K562 (cell line): ENCODE measurements at regions not wholly inside any gene's neighbourhood (a gene's known extent, or its start where the extent isn't known, plus 50 kb on each side); places are given as distances from the start of the nearest gene placed in this dataset.

Source experiments
- ATAC-seq: fragments of 200-7000 bp; cut with Tn5 transposase; 3 replicates; pipeline ENCODE4 v1.9.1; 2020; ENCODE audit warnings: moderate library complexity
- BruUV-seq: library from RNA; stranded (reverse); fragments of 400-500 nt; replicated peaks from 2 replicates; lab custom pipeline; 2021; lab: Mats Ljungman, UMichigan
- CTCF ChIA-PET: fragments of 300-600 bp; formaldehyde crosslinking; extraction: SDS; loops from one replicate; lab custom pipeline; 2021; ENCODE audit warnings: low intra/inter-chr PET ratio; lab: Yijun Ruan, JAX
- POLR2A ChIA-PET: fragments of 300-600, 350-650 bp; sonication (Branson Sonifier 250); formaldehyde crosslinking; extraction: SDS; loops from one replicate; lab custom pipeline; 2021; ENCODE audit warnings: antibody characterized with exemption, inconsistent platforms; lab: Yijun Ruan, JAX
- DNase-seq, 4 experiments: peaks; one replicate each; pipeline versions ENCODE4 v3.0.0 to v3.0.0-alpha.2; 2011 to 2018; ENCODE audit warnings: low spot score in 3 of 4, mixed read lengths in 3 of 4; ENCODE audit errors: extremely low read depth in 1 of 4
- FAIRE-seq: peaks from 2 replicates; lab custom pipeline; 2011; peaks lifted over from hg19 to GRCh38; lab: Jason Lieb, UNC
- H2AFZ ChIP-seq: 2 replicates; pipeline ENCODE4 v1.6.0; 2011; ENCODE audit warnings: low read depth, low read length, control low read depth, inconsistent platforms
- H3K27ac ChIP-seq: fragments of 200-600 bp; 3 replicates; pipeline ENCODE4 v1.8.0; 2011; ENCODE audit warnings: low read depth, mild to moderate bottlenecking, control low read depth, inconsistent platforms, low read length, moderate library complexity, mixed read lengths; ENCODE audit errors: extremely low read depth
- H3K27me3 ChIP-seq, 2 experiments: fragments of 300-600 bp in 1 of 2; 2 replicates in 1 of 2; 3 replicates in 1 of 2; pipeline versions ENCODE4 v1.6.0 to v1.8.0; 2011; ENCODE audit warnings: inconsistent platforms in 2 of 2, low read length in 2 of 2, mild to moderate bottlenecking in 1 of 2, mixed read lengths in 1 of 2, moderate library complexity in 1 of 2; ENCODE audit not compliant: control insufficient read depth in 2 of 2, insufficient read depth in 2 of 2
- H3K36me3 ChIP-seq: fragments of 300-600 bp; 3 replicates; pipeline ENCODE4 v1.8.0; 2011; ENCODE audit warnings: mild to moderate bottlenecking, low read length, inconsistent platforms; ENCODE audit not compliant: control insufficient read depth, insufficient read depth
- H3K4me1 ChIP-seq, 2 experiments: fragments of 200-600 bp in 1 of 2; replicated peaks in 1 of 2; 2 replicates in 1 of 2; 3 replicates in 1 of 2; pipeline versions ENCODE4 v1.5.1 to v1.8.0; 2011; ENCODE audit warnings: inconsistent platforms in 2 of 2, low read length in 2 of 2, mild to moderate bottlenecking in 1 of 2, mixed read lengths in 1 of 2, moderate library complexity in 1 of 2; ENCODE audit not compliant: control insufficient read depth in 2 of 2, insufficient read depth in 2 of 2
- H3K4me2 ChIP-seq: 2 replicates; pipeline ENCODE4 v1.6.1; 2011; ENCODE audit warnings: low read length, control low read depth, inconsistent platforms, mixed read lengths; ENCODE audit not compliant: insufficient read depth
- H3K4me3 ChIP-seq: fragments of 200-600 bp; sonication (generic), shearing (Covaris generic); 2 replicates; pipeline ENCODE4 v1.5.1; 2016; ENCODE audit warnings: control low read depth, inconsistent platforms
- H3K79me2 ChIP-seq: fragments of 200-600 bp; 3 replicates; pipeline ENCODE4 v1.8.0; 2011; ENCODE audit warnings: low read length, inconsistent platforms; ENCODE audit not compliant: control insufficient read depth, insufficient read depth
- H3K9ac ChIP-seq, 2 experiments: 2 replicates each; pipeline versions ENCODE4 v1.6.0 to v1.6.1; 2011; ENCODE audit warnings: low read depth in 2 of 2, low read length in 2 of 2, control low read depth in 1 of 2, inconsistent platforms in 1 of 2, mild to moderate bottlenecking in 1 of 2, mixed read lengths in 1 of 2; ENCODE audit not compliant: insufficient read depth in 1 of 2
- H3K9me1 ChIP-seq: one replicate; pipeline ENCODE4 v1.6.0; 2011; ENCODE audit warnings: inconsistent platforms, mild to moderate bottlenecking, low read length, moderate library complexity; ENCODE audit not compliant: control insufficient read depth, insufficient read depth
- H3K9me3 ChIP-seq: replicated peaks from 2 replicates; pipeline ENCODE4 v1.5.1; 2011; ENCODE audit warnings: low read depth, low read length, inconsistent platforms; ENCODE audit not compliant: control insufficient read depth, insufficient read depth
- H4K20me1 ChIP-seq: replicated peaks from 2 replicates; pipeline ENCODE4 v1.6.1; 2011; ENCODE audit warnings: low read length, inconsistent platforms, mixed read lengths; ENCODE audit not compliant: control insufficient read depth, insufficient read depth
- RBM25 ChIP-seq: fragments of 200-400 bp; formaldehyde crosslinking; IDR thresholded peaks from 2 replicates; pipeline ENCODE4 v1.6.1; 2018; ENCODE audit warnings: low read length, low read depth, moderate library complexity; ENCODE audit not compliant: severe bottlenecking
- SREBF2 ChIP-seq: sonication (generic); formaldehyde crosslinking; IDR thresholded peaks from 2 replicates; pipeline ENCODE4 v1.4.0; 2020; ENCODE audit warnings: mild to moderate bottlenecking, missing genetic modification reagents
- STAT5A ChIP-seq: IDR thresholded peaks from 2 replicates; pipeline ENCODE4 v1.6.1; 2012; ENCODE audit warnings: low read length, inconsistent platforms, borderline replicate concordance
- ZFP36 ChIP-seq: fragments of 150-350 bp; IDR thresholded peaks from 2 replicates; pipeline ENCODE4 v1.6.1; 2018; ENCODE audit warnings: low read length, low read depth; ENCODE audit not compliant: partially characterized antibody
- ZNF146 ChIP-seq: IDR thresholded peaks from one replicate; pipeline ENCODE4 v1.6.1; 2018; ENCODE audit warnings: missing compliant biosample characterization; ENCODE audit not compliant: unreplicated experiment
- ZNF561 ChIP-seq: fragments of 450-650 bp; formaldehyde crosslinking; conservative IDR thresholded peaks from 2 replicates; pipeline ENCODE4 v1.4.0; 2020; ENCODE audit warnings: mild to moderate bottlenecking, moderate library complexity
- WGBS: fragments of 100-300 bp; shearing (Covaris generic); methylation state at CpG from one replicate; pipeline ENCODE4 v1.1.6; 2016; ENCODE audit warnings: low coverage, mixed read lengths; ENCODE audit not compliant: insufficient coverage; ENCODE audit errors: missing lambda C conversion rate; 5-methylcytosine and 5-hydroxymethylcytosine counted together
- in situ Hi-C: fragments of 300-500 bp; cut with MboI; formaldehyde crosslinking; loops from 4 replicates; pipeline ENCODE4 v1.15.0; 2018; ENCODE audit warnings: inconsistent platforms, mixed read lengths
- intact Hi-C: fragments of 100-400 bp; cut with micrococcal nuclease; formaldehyde crosslinking; loops from 2 replicates; pipeline ENCODE4 v1.14.2; 2022
- TF ChIP-seq, protein P1 (sequence below): sonication (generic); formaldehyde crosslinking; IDR thresholded peaks from 2 replicates; pipeline ENCODE4 v1.8.1; 2023; ENCODE audit warnings: missing genetic modification reagents, mild to moderate bottlenecking, borderline replicate concordance
- TF ChIP-seq, protein P2 (sequence below): fragments of 450-650 bp; formaldehyde crosslinking; IDR thresholded peaks from 2 replicates; pipeline ENCODE4 v1.4.0; 2022; ENCODE audit warnings: missing genetic modification characterization
- TF ChIP-seq, protein P3 (sequence below): fragments of 450-650 bp; IDR thresholded peaks from one replicate; pipeline ENCODE4 v1.6.1; 2018; ENCODE audit warnings: mild to moderate bottlenecking, moderate library complexity; ENCODE audit not compliant: partially characterized antibody

DNA sequence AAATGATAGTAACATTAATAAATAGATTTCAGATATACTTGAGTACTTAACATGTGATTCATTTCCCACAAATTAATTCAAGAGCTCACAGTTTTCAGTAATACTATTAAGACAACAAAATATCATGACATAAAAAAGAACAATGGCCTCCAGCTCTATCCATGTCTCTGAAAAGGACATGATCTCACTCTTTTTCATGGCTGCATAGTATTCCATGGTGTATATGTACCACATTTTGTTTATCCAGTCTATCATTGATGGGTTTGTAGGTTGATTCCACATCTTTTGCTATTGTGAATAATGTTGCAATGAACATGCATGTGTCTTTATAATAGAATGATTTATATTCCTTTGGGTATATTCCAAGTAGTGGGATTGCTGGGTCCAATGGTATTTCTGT is 1012.8 kb upstream of the ALCAM start:
- H3K79me2 ChIP-seq: no peaks in the 10 kb centered on the region
- intact Hi-C loops: no loop called here
- H3K4me1 ChIP-seq: no peaks in the 10 kb centered on the region
- H3K36me3 ChIP-seq: no peaks in the 10 kb centered on the region
- CTCF ChIA-PET: no interaction called here
- peak; percentile 49 for TF ChIP-seq ZNF146 (CRISPR knock-in tag)
- TF ChIP-seq RBM25: peak; percentile 56
- TF ChIP-seq STAT5A: no peak
- TF ChIP-seq, all 486 proteins: peak for 2
- H3K9ac ChIP-seq: no peak overlapping the region
- no TSS peak for BruUV-seq
- H3K27ac ChIP-seq: no peak overlapping the region
- no peak overlapping the region for H3K4me2 ChIP-seq
- H3K9me1 ChIP-seq: no peaks in the 10 kb centered on the region
- H4K20me1 ChIP-seq: no peaks in the 10 kb centered on the region
- in situ Hi-C loops: no loop called here
- ATAC-seq (no peak), DNase-seq (no peak), FAIRE-seq (no peak)
- H3K4me3 ChIP-seq: no peak overlapping the region
- no peaks in the 10 kb centered on the region for H3K27me3 ChIP-seq
- H3K9me3 ChIP-seq: no peaks in the 10 kb centered on the region
- H2AFZ ChIP-seq: no peak overlapping the region
- POLR2A ChIA-PET: no interaction called here

DNA sequence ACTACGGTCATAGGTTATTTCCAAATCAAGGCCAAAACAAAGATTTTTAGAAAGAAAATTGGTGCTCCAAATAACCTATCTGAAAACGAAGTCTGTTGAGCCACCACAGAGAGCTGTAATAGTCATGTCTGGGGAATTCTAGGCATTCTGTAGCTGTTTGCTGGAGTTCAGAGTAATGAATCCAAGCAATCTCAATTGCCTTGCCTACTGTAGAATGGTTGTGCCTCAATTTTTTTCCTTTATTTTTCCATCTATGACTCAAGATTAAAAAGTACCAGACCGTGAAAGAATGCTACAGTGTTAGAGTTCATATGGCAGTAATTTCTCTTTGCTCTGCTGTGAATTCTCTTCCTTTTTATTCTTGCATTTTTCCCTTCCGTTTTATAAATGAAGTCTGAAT is 1007.2 kb upstream of the ALCAM start:
- no peak for TF ChIP-seq SREBF2 (CRISPR knock-in tag)
- TF ChIP-seq, protein P1, sequence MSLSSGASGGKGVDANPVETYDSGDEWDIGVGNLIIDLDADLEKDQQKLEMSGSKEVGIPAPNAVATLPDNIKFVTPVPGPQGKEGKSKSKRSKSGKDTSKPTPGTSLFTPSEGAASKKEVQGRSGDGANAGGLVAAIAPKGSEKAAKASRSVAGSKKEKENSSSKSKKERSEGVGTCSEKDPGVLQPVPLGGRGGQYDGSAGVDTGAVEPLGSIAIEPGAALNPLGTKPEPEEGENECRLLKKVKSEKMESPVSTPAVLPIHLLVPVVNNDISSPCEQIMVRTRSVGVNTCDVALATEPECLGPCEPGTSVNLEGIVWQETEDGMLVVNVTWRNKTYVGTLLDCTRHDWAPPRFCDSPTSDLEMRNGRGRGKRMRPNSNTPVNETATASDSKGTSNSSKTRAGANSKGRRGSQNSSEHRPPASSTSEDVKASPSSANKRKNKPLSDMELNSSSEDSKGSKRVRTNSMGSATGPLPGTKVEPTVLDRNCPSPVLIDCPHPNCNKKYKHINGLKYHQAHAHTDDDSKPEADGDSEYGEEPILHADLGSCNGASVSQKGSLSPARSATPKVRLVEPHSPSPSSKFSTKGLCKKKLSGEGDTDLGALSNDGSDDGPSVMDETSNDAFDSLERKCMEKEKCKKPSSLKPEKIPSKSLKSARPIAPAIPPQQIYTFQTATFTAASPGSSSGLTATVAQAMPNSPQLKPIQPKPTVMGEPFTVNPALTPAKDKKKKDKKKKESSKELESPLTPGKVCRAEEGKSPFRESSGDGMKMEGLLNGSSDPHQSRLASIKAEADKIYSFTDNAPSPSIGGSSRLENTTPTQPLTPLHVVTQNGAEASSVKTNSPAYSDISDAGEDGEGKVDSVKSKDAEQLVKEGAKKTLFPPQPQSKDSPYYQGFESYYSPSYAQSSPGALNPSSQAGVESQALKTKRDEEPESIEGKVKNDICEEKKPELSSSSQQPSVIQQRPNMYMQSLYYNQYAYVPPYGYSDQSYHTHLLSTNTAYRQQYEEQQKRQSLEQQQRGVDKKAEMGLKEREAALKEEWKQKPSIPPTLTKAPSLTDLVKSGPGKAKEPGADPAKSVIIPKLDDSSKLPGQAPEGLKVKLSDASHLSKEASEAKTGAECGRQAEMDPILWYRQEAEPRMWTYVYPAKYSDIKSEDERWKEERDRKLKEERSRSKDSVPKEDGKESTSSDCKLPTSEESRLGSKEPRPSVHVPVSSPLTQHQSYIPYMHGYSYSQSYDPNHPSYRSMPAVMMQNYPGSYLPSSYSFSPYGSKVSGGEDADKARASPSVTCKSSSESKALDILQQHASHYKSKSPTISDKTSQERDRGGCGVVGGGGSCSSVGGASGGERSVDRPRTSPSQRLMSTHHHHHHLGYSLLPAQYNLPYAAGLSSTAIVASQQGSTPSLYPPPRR (CRISPR knock-in tag): no peak
- TF ChIP-seq, protein P2, sequence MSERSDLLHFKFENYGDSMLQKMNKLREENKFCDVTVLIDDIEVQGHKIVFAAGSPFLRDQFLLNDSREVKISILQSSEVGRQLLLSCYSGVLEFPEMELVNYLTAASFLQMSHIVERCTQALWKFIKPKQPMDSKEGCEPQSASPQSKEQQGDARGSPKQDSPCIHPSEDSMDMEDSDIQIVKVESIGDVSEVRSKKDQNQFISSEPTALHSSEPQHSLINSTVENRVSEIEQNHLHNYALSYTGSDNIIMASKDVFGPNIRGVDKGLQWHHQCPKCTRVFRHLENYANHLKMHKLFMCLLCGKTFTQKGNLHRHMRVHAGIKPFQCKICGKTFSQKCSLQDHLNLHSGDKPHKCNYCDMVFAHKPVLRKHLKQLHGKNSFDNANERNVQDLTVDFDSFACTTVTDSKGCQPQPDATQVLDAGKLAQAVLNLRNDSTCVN (CRISPR knock-in tag): no peak
- TF ChIP-seq, protein P3, sequence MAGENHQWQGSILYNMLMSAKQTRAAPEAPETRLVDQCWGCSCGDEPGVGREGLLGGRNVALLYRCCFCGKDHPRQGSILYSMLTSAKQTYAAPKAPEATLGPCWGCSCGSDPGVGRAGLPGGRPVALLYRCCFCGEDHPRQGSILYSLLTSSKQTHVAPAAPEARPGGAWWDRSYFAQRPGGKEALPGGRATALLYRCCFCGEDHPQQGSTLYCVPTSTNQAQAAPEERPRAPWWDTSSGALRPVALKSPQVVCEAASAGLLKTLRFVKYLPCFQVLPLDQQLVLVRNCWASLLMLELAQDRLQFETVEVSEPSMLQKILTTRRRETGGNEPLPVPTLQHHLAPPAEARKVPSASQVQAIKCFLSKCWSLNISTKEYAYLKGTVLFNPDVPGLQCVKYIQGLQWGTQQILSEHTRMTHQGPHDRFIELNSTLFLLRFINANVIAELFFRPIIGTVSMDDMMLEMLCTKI: no peak
- TF ChIP-seq ZNF561: no peak
- no peak for TF ChIP-seq ZFP36
- TF ChIP-seq, all 486 proteins: peak for 0
- FAIRE-seq (no peak), DNase-seq (no peak), ATAC-seq (no peak)
- ChIA-PET CTCF (no interaction called here), POLR2A (no interaction called here)
- Histone ChIP-seq H3K9me3 (no peaks in the 10 kb centered on the region), H2AFZ (no peak overlapping the region), H3K4me2 (no peak overlapping the region), H4K20me1 (no peaks in the 10 kb centered on the region), H3K9me1 (no peaks in the 10 kb centered on the region), H3K79me2 (no peaks in the 10 kb centered on the region), H3K27me3 (no peaks in the 10 kb centered on the region), H3K4me3 (no peak overlapping the region), H3K9ac (no peak overlapping the region), H3K36me3 (no peaks in the 10 kb centered on the region), H3K27ac (no peak overlapping the region), H3K4me1 (no peaks in the 10 kb centered on the region)
- in situ Hi-C loops: no loop called here
- 0% methylated on average over 4 of the region's 4 CpGs for WGBS
- intact Hi-C loops: no loop called here
- no TSS peak for BruUV-seq
